A549 (cell line): ENCODE measurements at regions not wholly inside any gene's neighbourhood (a gene's known extent, or its start where the extent isn't known, plus 50 kb on each side); places are given as distances from the start of the nearest gene placed in this dataset.

Source experiments
- ATAC-seq, 2 experiments: fragments of 200-7000 bp in 1 of 2; fragments of >200 bp in 1 of 2; cut with Nextera tagmentation in 1 of 2; cut with Tn5 transposase in 1 of 2; 3 replicates each; pipeline versions ENCODE4 v1.8.0 to v1.9.1; 2018 to 2020; ENCODE audit warnings: mild to moderate bottlenecking in 1 of 2, moderate library complexity in 1 of 2
- CTCF ChIA-PET: fragments of 300-600 bp; sonication (Branson Sonifier 250); formaldehyde crosslinking; extraction: SDS; loops from one replicate; lab custom pipeline; 2021; ENCODE audit warnings: antibody characterized with exemption, inconsistent platforms; lab: Yijun Ruan, JAX
- POLR2A ChIA-PET: fragments of 350-600 bp; formaldehyde crosslinking; extraction: SDS; loops from one replicate; lab custom pipeline; 2021; ENCODE audit warnings: antibody characterized with exemption, inconsistent platforms; lab: Yijun Ruan, JAX
- DNase-seq, 2 experiments: peaks; one replicate each; pipeline versions ENCODE4 v3.0.0 to v3.0.0-alpha.2; 2011 to 2016; ENCODE audit warnings: low read depth in 1 of 2, low spot score in 1 of 2
- FAIRE-seq: peaks from 2 replicates; lab custom pipeline; 2011; peaks lifted over from hg19 to GRCh38; lab: Jason Lieb, UNC
- H3K27ac ChIP-seq, 2 experiments: fragments of >200 bp; sonication (Bioruptor Twin); formaldehyde crosslinking; 3 replicates each; pipeline ENCODE4 v1.5.1; 2016 to 2017
- H3K4me1 ChIP-seq: fragments of >200 bp; sonication (Bioruptor Twin); formaldehyde crosslinking; 3 replicates; pipeline ENCODE4 v1.6.1; 2016
- H3K4me2 ChIP-seq: fragments of >200 bp; sonication (Bioruptor Twin); formaldehyde crosslinking; 3 replicates; pipeline ENCODE4 v1.6.1; 2016
- H3K4me3 ChIP-seq: fragments of >200 bp; sonication (Bioruptor Twin); formaldehyde crosslinking; 3 replicates; pipeline ENCODE4 v1.5.1; 2016
- H3K9me3 ChIP-seq: fragments of >200 bp; sonication (Bioruptor Twin); formaldehyde crosslinking; 3 replicates; pipeline ENCODE4 v1.6.1; 2016
- CBX2 ChIP-seq: fragments of 200-600 bp; sonication (generic); IDR thresholded peaks from 2 replicates; pipeline ENCODE4 v1.6.1; 2016; ENCODE audit warnings: low read depth, mild to moderate bottlenecking, borderline replicate concordance
- EHF ChIP-seq: fragments of 250-450 bp; sonication (Bioruptor Pico); IDR thresholded peaks from 2 replicates; pipeline ENCODE4 v1.5.0; 2020; ENCODE audit warnings: mild to moderate bottlenecking
- EHMT2 ChIP-seq: fragments of 200-600 bp; sonication (generic); IDR thresholded peaks from 2 replicates; pipeline ENCODE4 v1.6.1; 2016; ENCODE audit warnings: antibody characterized with exemption, low read depth, mild to moderate bottlenecking, moderate library complexity
- FOSB ChIP-seq: fragments of 250-450 bp; sonication (Bioruptor Pico); IDR thresholded peaks from 2 replicates; pipeline ENCODE4 v1.5.0; 2020; ENCODE audit warnings: mild to moderate bottlenecking, moderate library complexity
- FOSL2 ChIP-seq, 2 experiments: fragments of 450-650 bp in 1 of 2; fragments of >200 bp in 1 of 2; sonication (Bioruptor Twin) in 1 of 2; formaldehyde crosslinking; IDR thresholded peaks; 2 replicates each; pipeline versions ENCODE4 v1.5.0 to v1.6.1; 2016 to 2020; ENCODE audit warnings: mild to moderate bottlenecking in 1 of 2, moderate library complexity in 1 of 2
- FOXS1 ChIP-seq: fragments of 250-450 bp; sonication (Bioruptor Pico); IDR thresholded peaks from 2 replicates; pipeline ENCODE4 v1.5.0; 2020; ENCODE audit warnings: mild to moderate bottlenecking, moderate library complexity
- HOXB13 ChIP-seq: fragments of 250-450 bp; sonication (Bioruptor Pico); IDR thresholded peaks from 2 replicates; pipeline ENCODE4 v1.5.0; 2020; ENCODE audit warnings: low read depth, mild to moderate bottlenecking, moderate library complexity
- MAZ ChIP-seq: fragments of 150-350 bp; IDR thresholded peaks from 2 replicates; pipeline ENCODE4 v1.6.1; 2014; ENCODE audit warnings: antibody characterized with exemption, low read depth, low read length, borderline replicate concordance
- NFE2L2 ChIP-seq: fragments of 150-350 bp; conservative IDR thresholded peaks from 2 replicates; pipeline ENCODE4 v1.6.1; 2014; ENCODE audit warnings: low read length
- RFX5 ChIP-seq: fragments of 450-650 bp; IDR thresholded peaks from 2 replicates; pipeline ENCODE4 v1.7.1; 2014; ENCODE audit warnings: antibody characterized with exemption, mild to moderate bottlenecking, moderate library complexity
- TFCP2L1 ChIP-seq: fragments of 250-450 bp; sonication (Bioruptor Pico); IDR thresholded peaks from 2 replicates; pipeline ENCODE4 v1.5.0; 2021; ENCODE audit warnings: mild to moderate bottlenecking
- ZFP36 ChIP-seq: fragments of 450-650 bp; IDR thresholded peaks from 2 replicates; pipeline ENCODE4 v1.6.1; 2014; ENCODE audit warnings: borderline replicate concordance; ENCODE audit not compliant: partially characterized antibody
- ZSCAN20 ChIP-seq: fragments of 250-450 bp; sonication (Bioruptor Pico); IDR thresholded peaks from 2 replicates; pipeline ENCODE4 v1.8.0; 2022; ENCODE audit warnings: mild to moderate bottlenecking, moderate library complexity
- WGBS: methylation state at CpG from one replicate; pipeline ENCODE4 v1.1.6; 2017; ENCODE audit errors: missing lambda C conversion rate; 5-methylcytosine and 5-hydroxymethylcytosine counted together
- TF ChIP-seq, protein P1 (sequence below): fragments of >200 bp; sonication (Bioruptor Twin); formaldehyde crosslinking; IDR thresholded peaks from 3 replicates; pipeline ENCODE4 v1.5.1; 2016
- TF ChIP-seq, protein P2 (sequence below): fragments of 200-600 bp; sonication (generic); IDR thresholded peaks from 2 replicates; pipeline ENCODE4 v1.6.1; 2016; ENCODE audit warnings: antibody characterized with exemption, mild to moderate bottlenecking, moderate library complexity
- TF ChIP-seq, protein P3 (sequence below): fragments of >200 bp; sonication (Bioruptor Twin); formaldehyde crosslinking; IDR thresholded peaks from 2 replicates; pipeline ENCODE4 v1.6.1; 2016
- TF ChIP-seq, protein P4 (sequence below): IDR thresholded peaks from 2 replicates; pipeline ENCODE4 v1.6.1; 2012; ENCODE audit warnings: low read depth, borderline replicate concordance
- TF ChIP-seq, protein P5 (sequence below): IDR thresholded peaks from 2 replicates; pipeline ENCODE4 v1.6.1; 2012
- TF ChIP-seq, protein P6 (sequence below): fragments of >200 bp; sonication (Bioruptor Twin); formaldehyde crosslinking; IDR thresholded peaks from 3 replicates; pipeline ENCODE4 v1.6.1; 2016

DNA sequence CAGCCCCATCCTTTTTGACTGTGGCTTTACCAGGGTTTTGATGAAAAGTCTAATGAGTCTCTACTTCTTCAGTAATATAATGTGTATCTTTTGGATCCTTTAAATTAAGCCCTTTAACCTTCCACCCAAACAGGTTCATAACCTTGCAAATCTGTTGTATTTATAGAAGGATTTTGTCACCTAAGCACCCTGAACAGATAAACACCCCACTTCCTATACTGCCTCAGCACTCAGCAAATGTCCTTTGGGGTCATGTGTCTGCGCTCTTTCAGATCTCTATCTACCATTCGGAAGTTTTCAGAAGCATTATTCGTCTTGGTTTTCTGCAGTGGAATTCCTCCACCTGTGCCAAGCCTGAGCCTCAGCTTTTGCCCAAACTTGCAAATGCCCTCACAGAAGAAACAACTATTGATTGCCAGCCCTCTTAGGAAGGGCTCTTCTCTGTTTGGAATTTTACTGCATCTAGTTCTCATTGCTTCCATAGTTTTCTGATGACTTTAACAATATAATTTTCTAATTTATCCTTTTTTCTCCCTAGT, 214.8 kb upstream of the KCNJ16 start:
- ATAC-seq (no peak), FAIRE-seq (no peak), DNase-seq (no peak)
- 86% methylated on average over 3 of the region's 3 CpGs for WGBS
- Histone ChIP-seq H3K9me3 (no peaks in the 10 kb centered on the region), H3K27ac (no peak overlapping the region), H3K4me1 (peaks cover 13% of the 10 kb centered on the region), H3K4me2 (no peak overlapping the region), H3K4me3 (no peak overlapping the region)
- ChIA-PET CTCF (interaction anchor here (0.9 kb wide), 1 partner anchor 254 kb away, joined by 3 read pairs; no protein-coding TSS in a partner anchor), POLR2A (no interaction called here)
- TF ChIP-seq TFCP2L1 (CRISPR knock-in tag) (no peak), CBX2 (no peak), NFE2L2 (no peak), MAZ (no peak), ZSCAN20 (CRISPR knock-in tag) (no peak), EHF (CRISPR knock-in tag) (no peak), HOXB13 (CRISPR knock-in tag) (no peak), FOXS1 (no peak)
- TF ChIP-seq, protein P1, sequence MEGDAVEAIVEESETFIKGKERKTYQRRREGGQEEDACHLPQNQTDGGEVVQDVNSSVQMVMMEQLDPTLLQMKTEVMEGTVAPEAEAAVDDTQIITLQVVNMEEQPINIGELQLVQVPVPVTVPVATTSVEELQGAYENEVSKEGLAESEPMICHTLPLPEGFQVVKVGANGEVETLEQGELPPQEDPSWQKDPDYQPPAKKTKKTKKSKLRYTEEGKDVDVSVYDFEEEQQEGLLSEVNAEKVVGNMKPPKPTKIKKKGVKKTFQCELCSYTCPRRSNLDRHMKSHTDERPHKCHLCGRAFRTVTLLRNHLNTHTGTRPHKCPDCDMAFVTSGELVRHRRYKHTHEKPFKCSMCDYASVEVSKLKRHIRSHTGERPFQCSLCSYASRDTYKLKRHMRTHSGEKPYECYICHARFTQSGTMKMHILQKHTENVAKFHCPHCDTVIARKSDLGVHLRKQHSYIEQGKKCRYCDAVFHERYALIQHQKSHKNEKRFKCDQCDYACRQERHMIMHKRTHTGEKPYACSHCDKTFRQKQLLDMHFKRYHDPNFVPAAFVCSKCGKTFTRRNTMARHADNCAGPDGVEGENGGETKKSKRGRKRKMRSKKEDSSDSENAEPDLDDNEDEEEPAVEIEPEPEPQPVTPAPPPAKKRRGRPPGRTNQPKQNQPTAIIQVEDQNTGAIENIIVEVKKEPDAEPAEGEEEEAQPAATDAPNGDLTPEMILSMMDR = no peak
- TF ChIP-seq, protein P2, sequence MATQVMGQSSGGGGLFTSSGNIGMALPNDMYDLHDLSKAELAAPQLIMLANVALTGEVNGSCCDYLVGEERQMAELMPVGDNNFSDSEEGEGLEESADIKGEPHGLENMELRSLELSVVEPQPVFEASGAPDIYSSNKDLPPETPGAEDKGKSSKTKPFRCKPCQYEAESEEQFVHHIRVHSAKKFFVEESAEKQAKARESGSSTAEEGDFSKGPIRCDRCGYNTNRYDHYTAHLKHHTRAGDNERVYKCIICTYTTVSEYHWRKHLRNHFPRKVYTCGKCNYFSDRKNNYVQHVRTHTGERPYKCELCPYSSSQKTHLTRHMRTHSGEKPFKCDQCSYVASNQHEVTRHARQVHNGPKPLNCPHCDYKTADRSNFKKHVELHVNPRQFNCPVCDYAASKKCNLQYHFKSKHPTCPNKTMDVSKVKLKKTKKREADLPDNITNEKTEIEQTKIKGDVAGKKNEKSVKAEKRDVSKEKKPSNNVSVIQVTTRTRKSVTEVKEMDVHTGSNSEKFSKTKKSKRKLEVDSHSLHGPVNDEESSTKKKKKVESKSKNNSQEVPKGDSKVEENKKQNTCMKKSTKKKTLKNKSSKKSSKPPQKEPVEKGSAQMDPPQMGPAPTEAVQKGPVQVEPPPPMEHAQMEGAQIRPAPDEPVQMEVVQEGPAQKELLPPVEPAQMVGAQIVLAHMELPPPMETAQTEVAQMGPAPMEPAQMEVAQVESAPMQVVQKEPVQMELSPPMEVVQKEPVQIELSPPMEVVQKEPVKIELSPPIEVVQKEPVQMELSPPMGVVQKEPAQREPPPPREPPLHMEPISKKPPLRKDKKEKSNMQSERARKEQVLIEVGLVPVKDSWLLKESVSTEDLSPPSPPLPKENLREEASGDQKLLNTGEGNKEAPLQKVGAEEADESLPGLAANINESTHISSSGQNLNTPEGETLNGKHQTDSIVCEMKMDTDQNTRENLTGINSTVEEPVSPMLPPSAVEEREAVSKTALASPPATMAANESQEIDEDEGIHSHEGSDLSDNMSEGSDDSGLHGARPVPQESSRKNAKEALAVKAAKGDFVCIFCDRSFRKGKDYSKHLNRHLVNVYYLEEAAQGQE = no peak
- TF ChIP-seq, protein P3, sequence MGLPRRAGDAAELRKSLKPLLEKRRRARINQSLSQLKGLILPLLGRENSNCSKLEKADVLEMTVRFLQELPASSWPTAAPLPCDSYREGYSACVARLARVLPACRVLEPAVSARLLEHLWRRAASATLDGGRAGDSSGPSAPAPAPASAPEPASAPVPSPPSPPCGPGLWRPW = no peak
- TF ChIP-seq, protein P4, sequence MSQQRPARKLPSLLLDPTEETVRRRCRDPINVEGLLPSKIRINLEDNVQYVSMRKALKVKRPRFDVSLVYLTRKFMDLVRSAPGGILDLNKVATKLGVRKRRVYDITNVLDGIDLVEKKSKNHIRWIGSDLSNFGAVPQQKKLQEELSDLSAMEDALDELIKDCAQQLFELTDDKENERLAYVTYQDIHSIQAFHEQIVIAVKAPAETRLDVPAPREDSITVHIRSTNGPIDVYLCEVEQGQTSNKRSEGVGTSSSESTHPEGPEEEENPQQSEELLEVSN = no peak

DNA sequence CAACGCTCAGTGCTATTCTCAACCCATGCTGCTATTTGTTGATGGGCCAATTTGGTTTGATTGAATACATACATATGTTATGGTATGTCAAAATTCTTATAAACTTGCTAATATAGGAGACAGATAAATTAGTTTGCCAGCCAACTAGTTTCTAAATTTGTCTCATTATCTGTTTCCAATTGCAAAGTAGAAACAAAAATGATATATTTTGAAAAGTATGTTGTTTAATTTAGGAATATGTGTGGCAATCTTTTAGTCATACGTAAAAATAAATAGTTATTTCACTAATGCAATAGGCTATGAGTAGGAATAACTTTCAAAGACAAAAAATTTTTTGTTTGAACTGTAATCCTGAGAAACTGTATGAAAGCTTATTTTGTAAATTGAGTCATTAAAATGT, 210.6 kb upstream of the KCNJ16 start:
- peak; percentile 23 for FAIRE-seq
- no peak for TF ChIP-seq FOSB (CRISPR knock-in tag)
- TF ChIP-seq, protein P5, sequence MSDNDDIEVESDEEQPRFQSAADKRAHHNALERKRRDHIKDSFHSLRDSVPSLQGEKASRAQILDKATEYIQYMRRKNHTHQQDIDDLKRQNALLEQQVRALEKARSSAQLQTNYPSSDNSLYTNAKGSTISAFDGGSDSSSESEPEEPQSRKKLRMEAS = no peak
- TF ChIP-seq NFE2L2 = no peak
- TF ChIP-seq FOSL2 (IDR thresholded peaks at IDR 0.05) = no peak
- TF ChIP-seq FOSL2 (CRISPR knock-in tag; IDR thresholded peaks at IDR 0.05) = no peak
- TF ChIP-seq, protein P3 = no peak
- no peak for TF ChIP-seq ZFP36
- TF ChIP-seq, protein P6, sequence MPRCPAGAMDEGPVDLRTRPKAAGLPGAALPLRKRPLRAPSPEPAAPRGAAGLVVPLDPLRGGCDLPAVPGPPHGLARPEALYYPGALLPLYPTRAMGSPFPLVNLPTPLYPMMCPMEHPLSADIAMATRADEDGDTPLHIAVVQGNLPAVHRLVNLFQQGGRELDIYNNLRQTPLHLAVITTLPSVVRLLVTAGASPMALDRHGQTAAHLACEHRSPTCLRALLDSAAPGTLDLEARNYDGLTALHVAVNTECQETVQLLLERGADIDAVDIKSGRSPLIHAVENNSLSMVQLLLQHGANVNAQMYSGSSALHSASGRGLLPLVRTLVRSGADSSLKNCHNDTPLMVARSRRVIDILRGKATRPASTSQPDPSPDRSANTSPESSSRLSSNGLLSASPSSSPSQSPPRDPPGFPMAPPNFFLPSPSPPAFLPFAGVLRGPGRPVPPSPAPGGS = no peak
- TF ChIP-seq RFX5 = no peak
- no peak for TF ChIP-seq EHMT2
- TF ChIP-seq, all 56 proteins: peak for 0
- Histone ChIP-seq H3K4me2 (no peak overlapping the region), H3K27ac (no peak overlapping the region), H3K9me3 (no peaks in the 10 kb centered on the region), H3K4me3 (no peak overlapping the region), H3K4me1 (no peaks in the 10 kb centered on the region)
- 78% methylated on average over 2 of the region's 2 CpGs for WGBS
- ChIA-PET CTCF (interaction anchor here (0.6 to 3.3 kb wide), 4 partner anchors 10 to 296 kb away, joined by 3 to 11 read pairs (median 3); no protein-coding TSS in a partner anchor), POLR2A (no interaction called here)
- no peak for ATAC-seq
- no peak for DNase-seq
